Retina (tissue), 1 donor: ENCODE measurements at regions not wholly inside any gene's neighbourhood (a gene's known extent, or its start where the extent isn't known, plus 50 kb on each side); places are given as distances from the start of the nearest gene placed in this dataset.

Experiments
- DNase-seq: peaks from one replicate; pipeline ENCODE4 v3.0.0-alpha.2; 2016

GRCh38 chr15:62619526-62619925, 423.0 kb upstream of the TPM1 start:
- no peak for DNase-seq

- peak; percentile 20 for DNase-seq
These were observed 419.8 kb upstream of the TPM1 start for GRCh38 chr15:62622775-62623174.

- DNase-seq, result peak; percentile 57
These were observed 417.8 kb upstream of the TPM1 start for GRCh38 chr15:62624547-62625378.

GRCh38 chr15:62625429-62626033, 417.0 kb upstream of the TPM1 start:
- no peak for DNase-seq

GRCh38 chr15:62626903-62627302, 415.6 kb upstream of the TPM1 start:
- no peak for DNase-seq

GRCh38 chr15:62631076-62631724, 411.3 kb upstream of the TPM1 start:
- no peak for DNase-seq

- DNase-seq, result no peak
These were observed 405.5 kb upstream of the TPM1 start for GRCh38 chr15:62636823-62637573.

GRCh38 chr15:62637574-62637897, 405.0 kb upstream of the TPM1 start:
- no peak for DNase-seq

GRCh38 chr15:62637950-62638619, 404.5 kb upstream of the TPM1 start:
- no peak for DNase-seq

- DNase-seq, result no peak
These were observed 403.1 kb upstream of the TPM1 start for GRCh38 chr15:62639432-62639831.

- no peak for DNase-seq
These were observed 402.5 kb upstream of the TPM1 start for GRCh38 chr15:62639906-62640605.

GRCh38 chr15:62641825-62642224, 400.7 kb upstream of the TPM1 start:
- no peak for DNase-seq

- DNase-seq, result no peak
These were observed 399.0 kb upstream of the TPM1 start for GRCh38 chr15:62643572-62643971.

GRCh38 chr15:62644216-62644888, 398.2 kb upstream of the TPM1 start:
- DNase-seq, result no peak

GRCh38 chr15:62644889-62645742, 397.4 kb upstream of the TPM1 start:
- DNase-seq, result peak; percentile 34

- DNase-seq, result no peak
These were observed 395.2 kb upstream of the TPM1 start for GRCh38 chr15:62647202-62647842.

- no peak for DNase-seq
These were observed 394.6 kb upstream of the TPM1 start for GRCh38 chr15:62647843-62648505.

GRCh38 chr15:62648954-62649353, 393.6 kb upstream of the TPM1 start:
- no peak for DNase-seq

- DNase-seq, result no peak
These were observed 392.6 kb upstream of the TPM1 start for GRCh38 chr15:62649793-62650420.
